NCI-H2171 (cell line): ENCODE measurements at regions not wholly inside any gene's neighbourhood (a gene's known extent, or its start where the extent isn't known, plus 50 kb on each side); places are given as distances from the start of the nearest gene placed in this dataset.
A peak's percentile ranks its signal among the peaks of the same experiment; 100 is the strongest.
"Not testable (repeated sequence)": the region's sequence is repeated elsewhere in the genome, so short reads cannot be mapped to it uniquely, and the experiment has no call there.

Experiments
- DNase-seq: peaks from one replicate; lab custom pipeline; 2025; lab: John Stamatoyannopoulos, UW

DNA sequence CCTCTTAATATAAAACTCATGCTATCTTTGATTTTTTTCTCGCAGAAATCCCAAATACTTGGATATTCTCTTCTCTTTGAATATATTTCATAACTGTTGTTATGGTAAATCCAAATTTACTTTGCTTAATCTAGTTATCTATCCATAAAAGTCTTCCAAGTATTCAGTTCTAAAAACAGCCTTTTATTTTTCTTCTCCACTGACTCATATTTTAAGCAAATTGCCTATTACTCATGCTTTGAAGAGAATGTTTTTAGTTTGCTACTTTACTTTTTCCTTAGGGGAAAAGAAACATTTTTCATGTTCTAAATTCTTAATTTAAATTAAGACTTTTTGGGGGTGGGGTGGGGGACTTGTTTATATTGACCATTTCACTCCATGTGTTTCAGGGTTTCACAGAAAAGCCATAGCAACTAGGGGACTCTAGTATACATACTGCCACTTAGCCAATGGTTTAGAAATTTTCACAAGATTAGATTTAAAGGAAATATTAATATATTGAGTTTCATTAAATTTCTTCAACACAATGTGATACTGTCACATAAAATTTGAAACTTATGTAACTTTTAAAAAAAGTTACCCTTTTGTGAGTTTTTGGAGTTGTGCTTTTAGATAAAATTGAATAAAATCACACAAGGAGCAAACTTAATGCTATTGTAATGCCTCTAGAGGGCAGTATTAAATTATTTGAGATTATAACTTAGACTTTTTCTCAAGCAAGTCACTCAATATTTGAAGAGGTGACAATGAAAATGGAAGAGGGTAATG lies 545.8 kb upstream of the ARRDC3 start:
- no peak for DNase-seq

DNA sequence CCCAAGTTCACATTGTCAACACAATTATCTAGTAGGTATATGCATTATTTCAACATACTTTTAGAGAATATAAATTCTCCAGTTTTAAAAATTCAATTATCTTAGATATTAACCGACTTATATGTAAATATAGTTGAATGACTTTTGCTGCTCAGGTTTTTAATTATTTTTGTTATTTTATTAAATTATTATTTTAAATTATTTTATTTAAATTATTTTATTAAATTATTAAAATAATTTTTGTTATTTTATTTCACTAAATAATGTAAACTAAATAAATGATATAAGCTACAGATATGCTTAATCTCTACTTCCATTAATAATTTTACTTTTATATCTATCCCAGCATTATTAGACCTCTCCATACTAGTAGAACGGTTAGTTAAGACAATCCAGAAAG lies 544.3 kb upstream of the ARRDC3 start:
- DNase-seq = no peak

DNA sequence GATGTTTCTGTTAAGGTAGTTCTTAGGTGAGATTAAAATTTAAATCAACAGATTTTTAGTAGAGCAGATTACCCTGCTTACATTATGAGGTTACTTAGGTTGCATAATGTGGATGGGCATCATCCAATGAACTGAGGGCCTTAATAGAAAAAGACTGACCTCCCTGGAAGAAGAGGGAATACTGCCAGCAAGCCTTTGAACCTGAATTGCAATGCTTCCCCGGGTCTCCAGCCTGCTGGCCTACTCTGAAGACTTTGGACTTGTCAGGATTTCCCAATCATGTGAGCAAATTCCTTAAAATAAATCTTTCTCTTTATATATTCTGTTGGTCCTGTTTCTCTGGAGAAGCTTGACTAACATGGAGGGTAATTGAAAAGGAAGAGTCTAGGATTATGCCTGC lies 542.1 kb upstream of the ARRDC3 start:
- no peak for DNase-seq

DNA sequence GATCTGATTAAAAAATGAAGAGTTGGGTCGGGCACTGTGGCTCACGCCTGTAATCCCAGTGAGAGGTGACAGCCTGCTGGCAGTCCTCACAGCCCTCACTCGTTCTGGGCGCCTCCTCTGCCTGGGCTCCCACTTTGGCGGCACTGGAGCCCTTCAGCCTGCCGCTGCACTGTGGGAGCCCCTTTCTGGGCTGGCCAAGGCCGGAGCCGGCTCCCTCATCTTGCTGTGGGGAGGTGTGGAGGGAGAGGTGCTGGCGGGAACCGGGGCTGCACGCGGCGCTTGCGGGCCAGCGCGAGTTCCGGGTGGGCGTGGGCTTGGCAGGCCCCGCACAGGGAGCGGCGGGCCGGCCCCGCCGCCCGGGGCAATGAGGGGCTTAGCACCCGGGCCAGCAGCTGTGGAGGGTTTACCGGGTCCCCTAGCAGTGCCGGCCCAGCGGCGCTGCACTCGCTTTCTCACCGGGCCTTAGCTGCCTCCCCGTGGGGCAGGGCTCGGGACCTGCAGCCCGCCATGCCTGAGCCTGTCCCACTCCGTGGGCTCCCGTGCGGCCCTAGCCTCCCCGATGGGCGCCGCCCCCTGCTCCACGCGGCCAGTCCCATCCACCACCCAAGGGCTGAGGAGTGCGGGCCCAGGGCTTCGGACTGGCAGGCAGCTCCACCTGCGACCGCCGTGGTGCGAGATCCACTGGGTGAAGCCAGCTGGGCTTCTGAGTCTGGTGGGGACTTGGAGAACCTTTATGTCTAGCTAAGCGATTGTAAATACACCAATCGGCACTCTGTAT lies 534.1 kb upstream of the ARRDC3 start:
- DNase-seq = not testable (repeated sequence)

DNA sequence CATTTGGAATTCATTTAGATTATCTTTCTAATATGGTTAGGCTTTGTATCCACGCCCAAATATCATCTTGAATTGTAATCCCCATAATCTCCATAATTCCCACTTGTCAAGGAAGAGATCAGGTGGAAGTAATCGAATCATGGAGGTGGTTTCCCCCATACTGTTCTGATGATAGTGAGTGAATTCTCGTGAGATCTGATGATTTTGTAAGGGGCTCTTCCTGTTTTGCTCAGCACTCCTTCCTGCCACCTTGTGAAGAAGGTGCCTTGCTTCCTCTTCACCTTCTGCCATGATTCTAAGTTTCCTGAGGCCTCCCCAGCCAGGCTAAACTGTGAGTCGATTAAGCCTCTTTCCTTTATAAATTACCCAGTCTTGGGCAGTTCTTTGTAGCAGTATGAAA lies 527.5 kb upstream of the ARRDC3 start:
- DNase-seq = no peak

DNA sequence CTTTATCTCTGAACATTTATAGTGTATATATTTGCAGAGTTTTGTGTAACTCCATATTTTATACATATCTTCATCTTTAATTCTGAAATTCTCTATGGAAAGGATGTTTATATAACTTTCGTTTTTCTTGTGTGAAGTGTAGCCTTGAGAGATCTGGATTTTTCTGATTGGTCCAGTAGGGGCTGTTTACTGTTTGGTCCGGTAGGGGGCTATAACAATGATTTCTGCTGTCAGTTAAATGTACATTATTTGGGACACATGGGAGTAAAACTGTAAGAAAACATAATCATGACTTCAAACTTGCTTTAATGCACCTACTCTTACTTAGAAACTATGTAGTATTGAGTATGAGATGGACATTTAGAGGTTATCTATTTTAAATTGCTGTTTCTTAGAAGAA lies 527.1 kb upstream of the ARRDC3 start:
- no peak for DNase-seq

DNA sequence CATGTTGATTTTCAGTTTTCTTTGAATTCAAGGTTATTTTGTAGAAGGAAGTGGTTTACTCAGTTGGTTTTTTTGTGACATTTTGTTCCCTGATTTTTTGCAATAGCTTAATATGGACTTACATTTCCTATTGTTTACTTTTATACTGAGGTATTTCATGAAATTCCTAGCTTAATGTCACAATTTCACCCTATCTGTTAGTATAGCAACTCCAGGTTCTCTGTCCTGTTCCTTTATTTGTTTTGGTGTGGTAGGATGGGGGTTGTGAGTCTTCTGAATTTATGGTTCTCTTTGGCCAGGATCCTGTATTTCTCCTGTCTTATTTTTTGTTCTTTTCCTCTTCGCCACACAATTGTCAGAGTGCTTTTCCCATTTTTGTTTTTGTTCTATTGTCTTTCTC lies 523.4 kb upstream of the ARRDC3 start:
- DNase-seq = no peak

DNA sequence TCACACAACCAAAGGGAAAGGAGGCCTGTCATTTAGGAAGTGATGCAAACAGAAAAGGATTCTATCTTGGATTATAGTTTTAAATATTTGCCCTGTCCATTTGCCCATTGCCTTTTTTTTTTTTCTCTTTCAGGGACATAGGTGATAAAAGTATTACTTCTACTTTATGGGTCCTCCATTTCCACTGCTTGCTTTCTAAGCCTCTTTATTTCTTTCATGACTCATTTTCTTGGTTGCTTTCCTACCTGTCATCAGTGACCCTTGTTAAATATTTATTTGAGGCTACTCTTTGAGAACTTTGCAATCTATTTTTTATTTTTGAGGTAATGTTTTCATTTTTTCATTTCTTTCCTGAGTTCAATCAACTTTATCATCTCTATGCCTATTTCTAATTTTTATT lies 522.9 kb upstream of the ARRDC3 start:
- DNase-seq = no peak

DNA sequence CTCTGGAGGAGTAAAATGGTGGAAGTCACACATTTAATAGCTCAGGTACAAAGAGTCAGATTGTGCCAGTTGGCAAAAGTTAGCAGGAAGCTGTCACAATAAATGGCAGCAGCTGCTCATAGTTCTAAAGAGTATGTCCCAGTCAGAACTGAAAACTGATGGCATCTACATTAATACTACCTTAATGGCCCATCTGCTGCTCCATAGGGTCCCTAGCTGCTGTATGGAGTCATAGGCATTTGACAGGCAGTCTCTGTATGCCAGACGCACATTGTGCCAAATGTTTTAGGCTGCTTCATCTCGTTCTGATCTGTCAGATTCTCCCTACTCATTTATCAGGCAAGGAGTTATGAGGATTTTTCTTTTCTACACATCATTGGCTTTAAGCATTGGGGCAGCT lies 515.8 kb upstream of the ARRDC3 start:
- DNase-seq = peak; percentile 65

DNA sequence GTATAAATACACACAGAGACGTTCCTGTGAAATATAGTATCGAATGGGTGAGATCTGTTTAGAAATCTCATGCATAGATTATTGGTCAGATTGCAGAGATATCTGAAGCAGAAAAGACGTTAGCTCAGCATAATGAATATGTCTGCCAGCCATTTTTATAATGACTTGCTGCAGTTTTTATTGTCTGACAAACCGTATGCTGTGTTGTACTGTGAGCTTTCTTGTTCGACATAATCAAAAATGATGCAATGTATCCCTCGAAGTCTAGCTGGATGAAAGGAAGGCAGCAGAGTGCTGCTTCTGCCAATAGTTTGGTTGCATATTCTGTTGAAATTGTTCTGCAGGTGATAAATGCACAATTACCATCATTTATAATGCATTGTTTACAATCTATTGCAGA lies 514.9 kb upstream of the ARRDC3 start:
- DNase-seq = no peak

DNA sequence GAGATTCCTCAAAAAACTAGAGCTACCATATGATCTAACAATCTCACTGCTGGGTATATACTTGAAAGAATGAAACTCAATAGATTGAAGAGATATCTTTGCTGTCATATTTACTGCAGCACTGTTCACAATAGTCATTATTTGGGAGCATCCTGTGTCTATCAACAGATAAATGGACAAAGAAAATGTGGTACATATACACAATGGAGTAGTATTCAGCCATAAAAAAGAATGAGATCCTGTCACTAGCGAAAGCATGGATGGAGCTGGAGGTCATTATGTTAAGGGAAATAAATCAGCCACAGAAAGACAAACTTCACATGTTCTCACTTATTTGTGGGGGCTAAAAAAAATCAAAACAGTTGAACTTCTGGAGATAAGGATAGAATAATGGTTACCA lies 505.7 kb upstream of the ARRDC3 start:
- no peak for DNase-seq

DNA sequence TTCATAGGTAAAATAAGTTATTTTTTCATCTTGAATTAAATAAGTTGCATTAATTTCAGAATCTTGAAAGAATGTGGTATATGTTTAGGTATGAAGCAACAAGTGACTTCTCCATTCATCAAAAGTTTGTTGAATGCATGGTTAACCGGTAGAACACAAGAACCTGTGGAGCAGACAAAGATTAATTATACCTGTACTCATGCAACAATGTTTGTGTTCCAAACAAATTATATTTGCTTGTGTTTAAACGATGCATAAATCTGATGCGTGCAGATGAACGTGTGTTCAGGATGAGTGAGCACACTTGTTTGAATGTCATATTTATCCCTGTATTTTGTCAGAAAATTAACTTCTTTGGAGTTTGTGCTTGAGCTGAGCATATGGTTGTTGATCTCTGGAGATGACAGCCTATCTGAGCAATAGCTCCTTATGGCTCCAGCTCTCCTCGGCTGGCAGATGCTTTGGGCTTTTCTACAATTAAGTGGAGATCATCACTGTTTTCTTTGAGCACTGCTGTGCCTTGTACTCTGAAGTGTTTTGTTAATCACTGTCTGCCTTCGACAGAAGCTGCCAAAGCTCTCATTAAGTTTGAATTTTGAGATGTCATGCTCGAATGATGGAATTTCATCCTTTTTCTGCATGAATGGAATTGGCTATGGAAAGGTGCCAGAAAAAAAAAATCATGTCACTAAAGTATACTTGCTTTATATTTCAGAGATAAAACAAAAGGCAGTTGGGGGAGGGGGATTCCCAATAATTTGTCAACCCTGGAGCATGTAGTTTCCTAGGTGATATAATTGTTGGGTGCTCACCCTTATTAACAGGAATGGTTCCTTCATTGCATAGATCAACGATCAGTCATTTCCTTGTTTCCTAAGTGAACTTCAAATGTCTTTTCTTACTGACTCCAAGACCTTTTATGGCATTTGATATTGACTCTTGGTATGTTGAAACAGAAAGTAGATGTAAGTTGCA lies 502.5 kb upstream of the ARRDC3 start:
- peak; percentile 53 for DNase-seq

DNA sequence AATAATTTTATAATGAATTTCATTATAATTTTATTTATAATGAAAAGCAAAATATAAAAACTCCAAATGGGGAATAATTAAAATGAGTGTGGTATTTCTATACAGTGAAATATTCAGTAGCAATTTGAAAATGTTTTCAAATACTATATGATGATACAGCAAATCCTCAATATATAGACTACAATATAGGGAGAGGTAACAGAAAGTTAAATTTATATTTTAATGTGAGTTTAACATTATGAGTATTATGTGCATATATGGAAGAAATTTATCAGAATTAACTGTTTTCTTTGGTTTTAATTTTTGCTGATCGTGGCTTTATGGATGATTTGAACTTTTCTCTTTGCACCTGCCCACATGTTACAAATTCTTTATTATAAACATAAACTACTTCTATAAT lies 500.9 kb upstream of the ARRDC3 start:
- no peak for DNase-seq

DNA sequence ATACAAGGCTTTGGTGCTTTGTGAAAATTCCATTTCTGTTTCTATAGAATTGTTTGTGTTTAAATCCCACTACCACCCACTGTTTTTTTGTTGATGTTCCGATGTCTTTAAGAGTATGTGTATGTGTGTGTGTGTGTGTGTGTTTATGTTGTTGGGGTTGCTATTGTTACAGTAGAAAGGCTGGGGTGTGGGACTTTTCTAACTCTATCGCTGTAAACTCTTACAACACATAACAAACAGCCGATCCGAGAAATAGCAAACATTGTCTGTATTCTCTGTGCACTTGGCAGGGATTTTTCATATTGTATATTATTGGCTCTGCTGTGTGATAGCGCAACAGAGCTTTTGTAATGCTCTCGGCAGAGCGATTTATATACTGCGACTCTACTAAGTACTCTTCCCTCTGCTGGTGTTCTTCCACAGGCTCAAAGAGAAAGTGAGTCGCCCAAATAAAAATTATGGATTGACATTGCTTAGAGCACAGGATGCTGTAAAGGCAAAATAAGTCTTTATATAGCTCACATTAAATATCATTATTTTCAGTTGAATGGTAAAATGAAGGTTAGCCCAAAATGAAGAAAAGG lies 492.2 kb upstream of the ARRDC3 start:
- DNase-seq = no peak

DNA sequence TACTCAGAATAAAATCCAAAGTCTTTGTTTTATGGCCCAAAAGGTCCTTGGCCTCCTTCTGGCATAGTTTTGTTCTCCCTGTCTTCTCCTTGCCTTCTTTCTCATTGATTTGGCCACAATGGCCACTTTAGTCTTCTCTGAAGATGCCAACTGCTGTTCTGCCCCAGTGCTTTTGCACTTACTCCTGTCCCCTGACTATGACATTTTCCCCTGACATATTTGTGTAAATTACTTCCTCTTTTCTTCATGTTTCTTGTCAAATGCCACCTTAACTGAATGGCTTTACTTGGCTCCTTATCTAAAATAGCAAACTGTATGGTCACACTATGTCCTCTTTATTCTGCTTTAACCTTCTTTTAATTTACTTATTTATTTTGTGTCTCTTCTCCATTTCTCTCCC lies 484.7 kb upstream of the ARRDC3 start:
- DNase-seq = no peak

DNA sequence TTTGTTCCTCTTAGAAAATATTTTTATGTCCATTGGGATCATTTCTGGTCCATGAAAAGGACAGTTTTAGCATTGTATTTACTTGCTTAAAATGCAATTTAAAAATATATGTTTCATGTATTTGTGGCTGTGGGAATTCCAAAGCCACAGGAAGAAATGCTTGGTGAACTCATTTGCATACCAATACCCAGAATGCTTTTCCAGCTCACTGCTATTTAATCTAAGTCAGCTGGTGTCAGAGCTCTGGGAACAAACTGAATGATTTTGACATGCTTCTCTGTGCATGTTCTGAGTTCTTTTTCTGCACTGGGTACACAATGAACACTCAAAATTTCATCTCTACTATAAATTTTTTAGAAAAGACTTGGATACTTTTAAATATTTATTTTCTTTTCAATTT lies 482.8 kb upstream of the ARRDC3 start:
- DNase-seq = no peak

DNA sequence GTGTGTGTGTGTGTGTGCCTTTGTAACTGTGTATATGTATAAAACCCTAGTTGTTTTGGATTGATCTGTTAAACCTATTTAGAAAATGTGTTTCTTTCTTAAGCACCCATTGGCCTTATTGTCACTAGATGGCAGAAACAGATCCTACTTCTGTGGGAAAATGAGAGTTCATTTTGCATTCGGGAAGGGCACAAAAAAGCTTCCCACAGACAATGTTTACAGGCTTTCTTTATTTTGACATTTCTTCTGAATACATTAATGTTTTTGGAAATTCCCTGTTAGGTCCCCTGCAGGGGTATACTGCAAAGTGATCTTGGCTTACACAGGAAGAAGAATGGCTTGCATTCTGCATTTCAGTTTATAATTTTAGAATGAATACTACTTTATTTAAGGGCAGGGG lies 481.8 kb upstream of the ARRDC3 start:
- DNase-seq = no peak

DNA sequence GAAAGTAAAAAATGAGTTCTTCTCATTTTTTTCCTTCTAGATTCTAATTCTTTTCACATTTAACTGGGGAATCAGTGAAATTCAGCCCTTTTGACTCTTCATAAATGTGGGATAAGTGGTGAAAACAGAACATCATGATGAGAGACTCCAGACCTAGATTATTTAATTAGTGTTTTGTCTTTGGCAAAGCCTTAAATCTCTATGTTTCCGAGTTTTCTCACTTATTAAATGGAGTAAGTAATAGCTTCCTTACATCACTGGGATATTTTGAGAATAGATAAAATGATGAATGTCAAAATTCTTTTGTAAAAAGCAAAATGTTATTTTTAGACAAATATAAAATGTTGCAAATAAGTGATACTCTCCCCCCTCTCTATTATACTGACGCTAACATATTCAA lies 468.6 kb upstream of the ARRDC3 start:
- no peak for DNase-seq

DNA sequence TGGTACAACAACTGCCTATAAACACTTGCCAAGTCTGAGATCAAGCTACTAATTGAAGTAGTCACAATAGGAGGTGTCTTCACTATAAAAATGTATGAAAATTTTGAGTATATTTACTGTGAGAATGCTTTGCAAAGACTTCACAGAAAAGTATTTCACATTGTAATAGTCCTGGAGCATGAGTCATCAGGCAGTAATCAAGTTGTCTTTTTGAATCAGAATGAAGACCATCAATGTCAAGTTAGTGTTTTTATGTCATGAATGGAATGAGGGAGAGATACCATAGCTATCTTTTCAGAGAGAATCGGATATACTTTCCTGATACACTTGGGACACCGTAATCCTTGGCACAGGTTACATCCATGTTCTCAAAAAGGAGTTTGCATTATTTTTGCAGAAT lies 466.9 kb upstream of the ARRDC3 start:
- no peak for DNase-seq

DNA sequence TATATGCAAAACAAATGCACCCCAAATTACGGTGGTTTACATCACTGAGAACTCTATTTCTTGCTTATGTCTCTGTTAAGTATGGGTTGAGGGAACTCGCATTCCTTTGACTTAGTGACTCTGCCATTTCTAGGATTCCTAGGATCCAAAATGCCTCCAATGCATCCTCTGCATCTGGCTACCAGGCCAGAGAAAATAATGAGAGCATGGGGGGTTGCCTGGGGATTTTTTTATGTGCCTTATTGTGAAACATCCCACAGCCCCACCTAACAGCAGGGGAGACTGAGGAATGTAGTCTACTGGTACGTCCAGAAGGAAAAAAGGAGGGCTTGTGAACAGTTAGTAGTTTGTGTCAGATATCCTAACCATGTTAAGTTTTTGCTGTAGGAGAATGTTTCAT lies 466.0 kb upstream of the ARRDC3 start:
- no peak for DNase-seq

DNA sequence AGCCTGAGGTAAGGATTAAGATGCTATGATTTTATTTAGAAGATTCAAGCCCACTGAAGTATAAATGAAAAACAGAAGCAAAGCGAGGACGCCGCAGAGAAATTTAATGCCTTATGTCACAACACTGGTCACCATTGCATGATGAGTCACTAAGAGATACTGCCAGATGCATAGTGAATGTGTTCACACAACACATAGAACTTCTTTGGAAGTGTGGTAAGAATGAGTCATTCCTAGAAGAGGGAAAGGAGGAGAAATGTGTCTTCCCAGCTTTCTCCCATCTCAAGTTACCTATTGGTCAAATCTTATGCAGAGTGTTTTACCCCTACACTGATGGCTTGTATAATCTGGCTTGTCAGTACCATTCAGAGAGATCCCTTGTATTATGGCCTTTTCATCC lies 465.3 kb upstream of the ARRDC3 start:
- no peak for DNase-seq

DNA sequence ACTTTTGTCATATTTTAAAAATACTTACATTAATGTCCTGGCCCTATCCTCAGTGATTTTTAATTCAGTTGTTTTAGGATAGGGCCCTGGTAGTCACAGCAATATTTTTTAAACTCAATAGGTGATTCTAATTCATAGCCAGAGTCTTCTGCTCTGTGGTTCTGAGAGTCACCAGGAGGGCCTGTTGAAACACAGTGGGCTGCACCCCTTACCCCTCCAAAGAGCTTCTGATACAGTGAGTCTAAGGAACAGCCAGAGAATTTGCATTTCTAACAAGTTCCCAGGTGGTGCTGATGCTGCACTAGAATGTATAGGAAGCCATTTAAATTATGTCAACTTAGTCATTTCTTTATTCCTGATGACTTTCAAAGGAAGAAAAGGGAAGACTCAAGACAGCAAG lies 458.3 kb upstream of the ARRDC3 start:
- DNase-seq = no peak
